ES-I3 (cell line): ENCODE measurements at regions not wholly inside any gene's neighbourhood (a gene's known extent, or its start where the extent isn't known, plus 50 kb on each side); places are given as distances from the start of the nearest gene placed in this dataset.

Experiments used
- H3K36me3 ChIP-seq: 2 replicates; pipeline ENCODE4 v1.6.1; 2013; ENCODE audit warnings: mild to moderate bottlenecking, low read length, control low read depth, moderate library complexity; ENCODE audit not compliant: insufficient read depth
- H3K4me1 ChIP-seq: 2 replicates; pipeline ENCODE4 v1.6.1; 2013; ENCODE audit warnings: mild to moderate bottlenecking, control low read depth, low read length; ENCODE audit not compliant: insufficient read depth
- H3K9ac ChIP-seq: 2 replicates; pipeline ENCODE4 v1.6.1; 2013; ENCODE audit warnings: low read depth, mild to moderate bottlenecking, low read length, moderate library complexity
- H3K9me3 ChIP-seq: 2 replicates; pipeline ENCODE4 v1.6.1; 2013; ENCODE audit warnings: mild to moderate bottlenecking, low read length, moderate library complexity; ENCODE audit not compliant: control insufficient read depth, insufficient read depth

- no peaks in the 10 kb centered on the region for H3K4me1 ChIP-seq
- H3K36me3 ChIP-seq, result no peaks in the 10 kb centered on the region
- H3K9me3 ChIP-seq, result no peaks in the 10 kb centered on the region
- no peak overlapping the region for H3K9ac ChIP-seq
Observed at GRCh38 chr16:72357910-72358309, 186.0 kb upstream of the PMFBP1 start.

GRCh38 chr16:72355561-72355960, 183.6 kb upstream of the PMFBP1 start:
- no peak overlapping the region for H3K9ac ChIP-seq
- H3K36me3 ChIP-seq, result no peaks in the 10 kb centered on the region

GRCh38 chr16:72349719-72350118, 177.8 kb upstream of the PMFBP1 start:
- Histone ChIP-seq H3K9me3 (no peaks in the 10 kb centered on the region), H3K36me3 (no peaks in the 10 kb centered on the region), H3K4me1 (no peaks in the 10 kb centered on the region), H3K9ac (no peak overlapping the region)

More at GRCh38 chr16:72355561-72355960, 183.6 kb upstream of the PMFBP1 start:
- H3K4me1 ChIP-seq, result no peaks in the 10 kb centered on the region
- no peaks in the 10 kb centered on the region for H3K9me3 ChIP-seq

- H3K9me3 ChIP-seq, result no peaks in the 10 kb centered on the region; the same call in 1 of the 2 replicates
- H3K4me1 ChIP-seq, result no peaks in the 10 kb centered on the region
- H3K9ac ChIP-seq, result no peak overlapping the region
- no peaks in the 10 kb centered on the region for H3K36me3 ChIP-seq
Observed at GRCh38 chr16:72332926-72333325, 161.0 kb upstream of the PMFBP1 start.

- H3K9ac ChIP-seq, result no peak overlapping the region
- no peaks in the 10 kb centered on the region; the same call in none of the 2 replicates for H3K9me3 ChIP-seq
- H3K36me3 ChIP-seq, result no peaks in the 10 kb centered on the region
- H3K4me1 ChIP-seq, result no peaks in the 10 kb centered on the region
Observed at GRCh38 chr16:72324578-72324977, 152.6 kb upstream of the PMFBP1 start.

- no peak overlapping the region for H3K9ac ChIP-seq
- H3K4me1 ChIP-seq, result no peaks in the 10 kb centered on the region
- no peaks in the 10 kb centered on the region; the same call in 1 of the 2 replicates for H3K9me3 ChIP-seq
- no peaks in the 10 kb centered on the region for H3K36me3 ChIP-seq
Observed at GRCh38 chr16:72317446-72317845, 145.5 kb upstream of the PMFBP1 start.

- Histone ChIP-seq H3K9me3 (peaks cover 3% of the 10 kb centered on the region), H3K36me3 (no peaks in the 10 kb centered on the region), H3K4me1 (no peaks in the 10 kb centered on the region), H3K9ac (no peak overlapping the region)
Observed at GRCh38 chr16:72313903-72314302, 141.9 kb upstream of the PMFBP1 start.

- no peaks in the 10 kb centered on the region for H3K4me1 ChIP-seq
- H3K9me3 ChIP-seq, result peaks cover 5% of the 10 kb centered on the region
- H3K36me3 ChIP-seq, result no peaks in the 10 kb centered on the region
- no peak overlapping the region for H3K9ac ChIP-seq
Observed at GRCh38 chr16:72312828-72313227, 140.9 kb upstream of the PMFBP1 start.

- H3K9me3 ChIP-seq, result peaks cover 5% of the 10 kb centered on the region
- no peaks in the 10 kb centered on the region for H3K36me3 ChIP-seq
- no peak overlapping the region for H3K9ac ChIP-seq
- H3K4me1 ChIP-seq, result no peaks in the 10 kb centered on the region
Observed at GRCh38 chr16:72311426-72311825, 139.5 kb upstream of the PMFBP1 start.

- no peaks in the 10 kb centered on the region for H3K4me1 ChIP-seq
- no peaks in the 10 kb centered on the region for H3K36me3 ChIP-seq
- H3K9ac ChIP-seq, result no peak overlapping the region
- H3K9me3 ChIP-seq, result peaks cover 5% of the 10 kb centered on the region
Observed at GRCh38 chr16:72309001-72309400, 137.0 kb upstream of the PMFBP1 start.

GRCh38 chr16:72308396-72308795, 136.4 kb upstream of the PMFBP1 start:
- Histone ChIP-seq H3K4me1 (no peaks in the 10 kb centered on the region), H3K9ac (no peak overlapping the region), H3K36me3 (no peaks in the 10 kb centered on the region), H3K9me3 (peaks cover 5% of the 10 kb centered on the region)

GRCh38 chr16:72302332-72302731, 130.4 kb upstream of the PMFBP1 start:
- Histone ChIP-seq H3K36me3 (no peaks in the 10 kb centered on the region), H3K4me1 (no peaks in the 10 kb centered on the region), H3K9me3 (no peaks in the 10 kb centered on the region), H3K9ac (no peak overlapping the region)

- Histone ChIP-seq H3K9ac (no peak overlapping the region), H3K4me1 (no peaks in the 10 kb centered on the region), H3K9me3 (no peaks in the 10 kb centered on the region), H3K36me3 (no peaks in the 10 kb centered on the region)
Observed at GRCh38 chr16:72301523-72302236, 129.7 kb upstream of the PMFBP1 start.

- Histone ChIP-seq H3K4me1 (no peaks in the 10 kb centered on the region), H3K9ac (no peak overlapping the region), H3K9me3 (no peaks in the 10 kb centered on the region), H3K36me3 (no peaks in the 10 kb centered on the region)
Observed at GRCh38 chr16:72300892-72301291, 128.9 kb upstream of the PMFBP1 start.

- H3K4me1 ChIP-seq, result no peaks in the 10 kb centered on the region
- H3K36me3 ChIP-seq, result no peaks in the 10 kb centered on the region
- H3K9me3 ChIP-seq, result no peaks in the 10 kb centered on the region
- H3K9ac ChIP-seq, result no peak overlapping the region
Observed at GRCh38 chr16:72299684-72300243, 127.8 kb upstream of the PMFBP1 start.
